ENCODE measurements at regions not wholly inside any gene's neighbourhood (a gene's known extent, or its start where the extent isn't known, plus 50 kb on each side); places are given as distances from the start of the nearest gene placed in this dataset.
"Not testable (repeated sequence)": the region's sequence is repeated elsewhere in the genome, so short reads cannot be mapped to it uniquely, and the experiment has no call there.

DNA sequence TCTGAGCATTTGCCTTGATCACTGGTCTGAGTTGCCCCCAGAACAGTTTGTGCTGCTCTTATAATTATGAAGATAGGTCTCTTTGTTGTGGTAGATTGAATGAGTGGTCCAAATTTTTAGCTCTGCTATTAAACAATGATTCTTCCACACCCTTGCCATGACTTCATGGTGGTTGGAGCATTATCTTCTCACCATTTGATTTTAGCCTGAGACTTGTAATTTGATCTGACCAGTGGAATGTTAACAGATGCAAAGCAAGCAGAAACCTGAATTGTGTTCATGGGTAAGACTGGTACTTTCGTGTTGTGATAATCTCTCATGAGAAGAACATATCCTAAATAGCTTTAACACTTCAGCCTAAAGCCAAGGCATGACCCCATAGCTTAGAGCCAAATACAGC is 139.1 kb downstream of the TFPI2 start:
- DNase-seq (ENCODE audit: extremely low read depth in 1 of 11, low read depth in 9 of 11, low spot score in 4 of 11) = no peak

DNA sequence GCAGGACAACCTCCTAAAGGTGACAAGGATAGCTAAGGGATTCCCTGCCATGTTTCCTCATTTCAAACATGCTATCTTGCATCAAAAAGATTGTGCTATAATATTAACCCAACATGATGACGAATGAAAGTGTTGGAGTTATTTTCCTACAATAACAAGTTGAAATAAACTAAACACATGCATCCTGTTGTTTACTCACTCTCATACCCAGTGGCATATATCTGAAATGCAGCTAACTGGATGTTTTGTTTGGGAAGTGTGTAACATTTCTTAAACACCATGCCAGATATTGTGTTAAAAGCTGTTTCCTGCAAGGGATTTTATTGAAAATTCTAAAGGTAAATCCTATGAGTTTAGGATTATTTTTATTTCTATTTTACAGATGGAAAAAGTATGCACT is 139.6 kb downstream of the TFPI2 start:
- DNase-seq (ENCODE audit: extremely low read depth in 1 of 11, low read depth in 9 of 11, low spot score in 4 of 11) = no peak

DNA sequence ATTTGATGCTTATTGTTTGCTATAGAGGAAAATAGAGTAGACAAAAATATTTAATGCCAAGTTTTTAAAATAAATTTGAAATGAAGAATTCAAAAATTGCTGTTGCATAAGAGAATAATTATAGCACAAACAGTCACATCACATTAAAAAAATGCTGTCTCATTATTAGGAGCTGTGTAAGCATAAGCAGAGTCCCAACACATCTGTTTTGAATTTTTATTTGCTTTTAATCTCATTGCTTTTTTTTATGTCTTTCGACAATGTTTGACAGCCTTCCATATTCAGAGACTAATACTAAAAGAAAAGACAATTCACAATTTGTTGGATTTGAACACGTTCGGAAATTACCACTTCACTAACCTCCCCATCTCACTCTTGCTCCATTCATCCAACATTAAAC is 143.5 kb downstream of the TFPI2 start:
- DNase-seq (ENCODE audit: extremely low read depth in 1 of 11, low read depth in 9 of 11, low spot score in 4 of 11) = no peak

DNA sequence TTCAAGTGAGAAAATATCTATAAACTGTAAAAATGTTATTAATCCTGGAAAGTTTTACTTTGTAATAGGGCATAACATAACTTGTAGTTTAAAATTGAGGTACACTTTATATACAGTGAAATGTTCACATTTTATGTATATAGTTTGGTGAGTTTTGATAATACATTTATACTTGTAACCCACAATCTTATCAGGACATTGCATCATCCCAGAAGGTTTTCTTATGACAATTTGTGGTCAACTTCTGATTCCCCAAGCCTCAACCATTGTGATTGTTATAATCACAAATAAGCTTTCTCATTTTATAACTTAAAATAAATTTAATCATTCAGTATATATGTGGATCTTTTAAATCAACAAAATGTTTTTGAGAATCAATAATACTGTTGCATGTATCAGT is 151.1 kb downstream of the TFPI2 start:
- DNase-seq (ENCODE audit: extremely low read depth in 1 of 11, low read depth in 9 of 11, low spot score in 4 of 11) = no peak

DNA sequence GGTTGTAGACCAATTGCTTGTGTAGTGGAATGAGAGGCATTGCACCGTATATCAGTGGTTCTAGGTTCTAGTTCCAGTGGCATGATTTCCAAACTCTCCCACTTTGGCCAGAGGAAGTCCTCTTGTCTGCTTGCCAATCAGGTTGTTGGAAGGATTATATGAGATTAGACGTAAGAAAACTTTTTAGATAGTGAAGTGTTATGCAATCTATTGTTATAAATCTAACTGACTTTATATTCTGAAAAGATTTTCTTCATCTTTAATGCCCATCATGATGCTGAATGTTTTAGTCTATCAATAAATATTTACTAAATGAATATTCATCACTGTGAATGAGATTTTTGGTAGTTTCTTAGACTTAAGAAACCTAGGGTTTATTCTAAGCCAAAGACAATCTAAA is 152.6 kb downstream of the TFPI2 start:
- no peak for DNase-seq (ENCODE audit: extremely low read depth in 1 of 11, low read depth in 9 of 11, low spot score in 4 of 11)

DNA sequence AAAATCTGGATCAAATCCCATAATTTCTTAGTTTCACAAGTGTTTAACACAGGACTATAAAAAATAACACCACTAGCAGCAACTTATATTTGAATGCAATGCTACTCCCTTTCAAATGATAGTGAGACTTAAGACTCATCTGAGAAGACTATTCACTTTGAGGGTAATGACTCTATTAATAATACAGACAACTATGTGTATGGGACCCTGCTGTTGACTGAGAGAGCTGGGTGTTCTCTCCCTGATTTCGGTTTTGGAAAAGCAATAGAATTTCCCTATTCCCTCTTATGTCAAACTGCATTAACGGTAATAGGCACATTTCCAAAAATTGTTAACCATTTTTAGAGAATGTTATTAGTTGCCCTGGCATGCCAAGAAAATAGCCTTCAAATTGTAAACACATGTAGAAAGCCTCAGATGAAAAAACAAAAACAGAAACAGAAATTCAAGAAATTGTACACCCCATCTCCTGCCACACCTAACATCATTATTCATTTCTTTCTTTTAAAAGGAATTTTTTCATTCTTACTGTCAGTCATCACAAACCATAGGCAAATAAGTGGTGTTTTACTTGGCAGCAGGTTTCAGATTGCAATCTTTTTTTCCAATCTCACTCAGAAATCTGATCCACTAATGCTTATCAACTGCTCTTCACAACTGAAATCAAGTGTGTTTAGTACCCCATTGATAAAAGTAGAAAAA is 153.7 kb downstream of the TFPI2 start:
- DNase-seq (ENCODE audit: extremely low read depth in 1 of 11, low read depth in 9 of 11, low spot score in 4 of 11) = no peak

DNA sequence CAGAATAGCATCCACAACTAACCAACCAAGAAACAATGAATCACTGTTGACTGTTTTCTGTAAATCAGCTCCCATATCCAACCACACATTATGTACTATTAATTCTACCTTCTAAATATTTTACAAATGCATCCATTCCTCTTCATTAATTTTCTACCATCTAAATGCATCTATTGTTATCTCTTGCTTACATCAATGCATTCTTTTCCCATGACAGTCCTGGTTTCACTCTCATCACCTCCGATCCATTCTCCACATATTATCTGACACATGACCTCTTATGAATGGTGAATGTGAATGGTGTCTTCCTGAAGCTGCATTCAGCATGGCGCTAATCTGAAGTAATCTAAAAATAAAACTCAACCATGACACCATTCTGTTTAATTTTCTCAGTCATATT is 153.8 kb upstream of the CALCR start:
- no peak for DNase-seq (ENCODE audit: extremely low read depth in 1 of 11, low read depth in 9 of 11, low spot score in 4 of 11)

DNA sequence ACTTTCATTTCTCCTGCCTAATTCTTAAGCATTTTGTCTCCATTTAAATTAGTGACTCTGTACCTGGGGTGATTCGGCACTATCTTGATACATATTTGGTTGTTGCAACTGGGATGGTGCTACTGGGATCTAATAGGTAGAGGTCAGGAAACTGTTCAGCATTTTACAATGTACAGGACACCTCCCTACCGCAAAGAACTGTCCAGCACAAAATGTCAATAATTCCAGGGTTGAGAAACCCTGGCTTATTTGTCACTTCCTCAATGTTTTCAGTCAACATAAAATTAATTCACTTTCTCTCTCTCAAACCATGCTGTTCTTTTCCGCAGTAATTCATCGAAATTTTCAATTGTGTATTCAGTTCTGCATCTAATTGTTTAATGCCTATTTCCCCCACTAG is 151.4 kb upstream of the CALCR start:
- DNase-seq (ENCODE audit: extremely low read depth in 1 of 11, low read depth in 9 of 11, low spot score in 4 of 11) = no peak

DNA sequence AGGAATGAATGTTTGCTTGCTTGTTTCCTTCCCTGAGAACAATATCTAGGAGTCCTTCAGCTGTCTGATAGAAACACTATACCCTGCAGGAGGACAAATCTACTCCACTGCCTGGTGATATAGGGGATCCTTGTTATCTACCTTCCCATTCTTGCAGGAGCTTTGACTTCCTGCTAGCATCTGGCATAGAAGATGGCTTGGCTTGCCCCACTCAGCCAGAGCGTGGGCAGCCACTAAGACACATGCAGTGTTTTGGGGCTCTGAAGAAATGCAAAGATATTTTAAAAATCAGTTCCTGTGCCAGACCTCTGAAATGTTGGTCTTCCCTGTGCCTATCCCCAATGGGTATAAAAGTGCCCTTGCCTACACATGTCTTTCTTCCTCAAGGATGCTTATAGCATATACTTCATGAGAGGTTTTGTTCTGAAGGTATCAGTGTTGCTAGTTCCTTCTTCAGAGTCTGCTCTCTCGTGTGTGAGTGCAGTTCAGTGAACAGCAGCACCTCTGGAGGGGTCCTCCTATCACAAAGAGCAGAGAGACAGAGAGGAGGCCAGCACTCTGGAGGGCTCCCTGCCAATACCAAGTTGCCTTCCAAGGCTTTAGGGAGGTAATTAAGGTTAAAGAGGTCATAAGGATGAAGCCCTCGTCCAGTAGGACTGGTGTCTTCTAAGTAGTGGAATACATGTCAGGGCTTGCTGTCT is 149.1 kb upstream of the CALCR start:
- DNase-seq (ENCODE audit: extremely low read depth in 1 of 11, low read depth in 9 of 11, low spot score in 4 of 11) = no peak

DNA sequence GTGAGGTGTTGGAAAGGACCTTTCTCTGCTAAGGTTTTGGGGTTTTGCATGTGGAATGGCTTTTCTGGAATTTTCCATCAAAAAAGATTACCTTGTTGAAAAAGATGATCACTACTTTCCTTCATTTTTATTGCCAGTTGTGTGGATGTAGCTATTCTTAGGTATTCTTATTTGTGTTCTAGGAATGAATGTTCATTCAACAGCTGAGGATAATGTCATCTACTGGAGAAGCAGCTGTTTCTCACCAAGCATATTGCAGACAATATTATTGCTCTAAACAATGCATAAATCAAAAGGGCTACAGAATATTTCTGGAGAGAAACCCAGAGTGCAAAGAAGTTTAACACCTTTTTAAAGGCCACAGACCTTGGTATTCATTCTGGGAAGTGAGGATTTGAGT is 145.6 kb upstream of the CALCR start:
- no peak for DNase-seq (ENCODE audit: extremely low read depth in 1 of 11, low read depth in 9 of 11, low spot score in 4 of 11)

DNA sequence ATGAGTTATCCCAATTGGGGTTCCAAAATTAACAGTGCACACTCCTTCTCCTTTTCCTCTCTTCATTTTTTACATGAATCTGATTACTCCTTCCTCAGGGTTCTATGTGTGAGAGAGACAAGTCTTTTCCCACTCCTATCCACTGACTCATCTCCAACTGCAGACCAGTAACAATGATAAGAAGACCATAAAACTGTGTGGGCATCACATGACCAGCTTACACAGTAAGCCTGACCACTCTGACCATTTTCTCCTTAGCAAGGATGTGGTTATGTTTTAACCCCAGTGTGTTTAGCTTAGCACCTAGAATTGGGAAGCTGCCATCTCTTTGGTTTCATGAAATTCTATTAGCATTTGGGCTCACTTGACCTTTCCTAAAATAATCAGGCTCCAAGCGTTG is 145.0 kb upstream of the CALCR start:
- DNase-seq (ENCODE audit: extremely low read depth in 1 of 11, low read depth in 9 of 11, low spot score in 4 of 11) = no peak

DNA sequence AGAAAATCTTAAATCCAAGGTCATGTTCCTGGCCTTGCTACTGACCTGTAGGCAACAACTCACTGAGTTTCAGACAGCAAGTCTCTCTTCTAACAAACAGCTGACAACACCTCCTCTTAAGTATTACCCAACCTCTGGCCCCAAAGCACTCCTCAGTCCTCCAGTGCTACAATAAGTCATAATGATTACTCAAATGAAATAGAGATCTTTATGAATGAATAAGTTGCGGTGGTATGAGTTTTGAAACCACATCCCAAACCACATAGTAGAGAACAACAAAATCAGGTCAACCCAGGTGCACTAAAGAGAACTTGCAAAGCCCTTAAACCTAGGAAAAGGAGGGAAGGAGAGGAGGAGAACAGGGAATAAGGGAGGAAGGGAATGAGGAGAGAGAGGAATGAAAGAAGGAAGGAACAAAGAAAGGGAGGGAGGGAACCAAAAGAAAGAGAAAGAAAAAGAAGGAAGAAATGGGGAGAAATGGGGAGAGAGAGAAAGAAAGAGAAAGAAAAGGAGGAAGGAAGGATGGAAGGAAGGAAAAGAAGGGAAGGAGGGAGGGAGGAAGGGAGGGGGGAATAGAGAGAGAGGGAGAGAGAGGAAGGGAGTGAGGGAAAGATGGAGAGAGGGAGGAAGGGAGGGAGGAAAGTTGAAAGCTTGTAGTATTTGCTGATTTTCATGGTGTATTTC is 142.8 kb upstream of the CALCR start:
- no peak for DNase-seq (ENCODE audit: extremely low read depth in 1 of 11, low read depth in 9 of 11, low spot score in 4 of 11)

DNA sequence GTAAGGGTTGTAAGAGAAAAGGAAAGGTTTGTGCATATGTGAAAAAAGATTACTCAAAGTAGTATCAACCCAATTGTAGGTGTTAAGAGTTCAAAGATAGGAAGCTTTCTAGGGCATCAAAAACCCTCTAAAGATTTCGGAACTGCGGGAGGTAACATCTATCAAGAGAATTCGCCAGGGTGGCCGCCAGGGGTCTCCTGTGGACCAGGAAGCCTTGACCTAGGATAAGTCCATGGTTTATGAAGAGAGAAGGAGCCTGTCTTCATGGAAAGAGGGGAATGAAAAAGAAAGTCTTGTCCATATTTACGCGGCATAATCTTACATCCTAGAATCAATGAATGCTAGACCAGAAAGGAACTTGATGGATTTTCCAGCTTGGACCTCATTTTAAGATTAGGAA is 140.7 kb upstream of the CALCR start:
- peak in 9 of 11 donors; percentile 3 to 21 (median 11) for DNase-seq (ENCODE audit: extremely low read depth in 1 of 11, low read depth in 9 of 11, low spot score in 4 of 11)

DNA sequence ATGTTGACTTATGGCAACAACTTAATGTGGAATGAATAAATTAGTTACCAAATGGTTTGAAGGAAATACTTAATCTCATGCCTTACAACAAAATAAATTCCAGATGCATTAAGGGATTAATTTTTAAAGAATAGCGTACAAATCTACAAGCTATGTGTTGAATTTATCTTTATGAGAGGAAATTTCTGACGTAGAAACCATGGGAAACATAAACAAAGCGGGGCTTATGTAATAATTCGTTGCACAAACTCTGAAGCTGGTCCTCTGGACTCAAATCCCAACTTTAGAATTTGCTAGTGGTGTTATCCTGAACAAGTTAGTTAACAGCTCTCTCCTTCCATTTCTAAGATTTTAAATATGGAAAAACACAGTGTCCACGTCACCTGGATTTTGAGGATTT is 137.4 kb upstream of the CALCR start:
- no peak for DNase-seq (ENCODE audit: extremely low read depth in 1 of 11, low read depth in 9 of 11, low spot score in 4 of 11)

DNA sequence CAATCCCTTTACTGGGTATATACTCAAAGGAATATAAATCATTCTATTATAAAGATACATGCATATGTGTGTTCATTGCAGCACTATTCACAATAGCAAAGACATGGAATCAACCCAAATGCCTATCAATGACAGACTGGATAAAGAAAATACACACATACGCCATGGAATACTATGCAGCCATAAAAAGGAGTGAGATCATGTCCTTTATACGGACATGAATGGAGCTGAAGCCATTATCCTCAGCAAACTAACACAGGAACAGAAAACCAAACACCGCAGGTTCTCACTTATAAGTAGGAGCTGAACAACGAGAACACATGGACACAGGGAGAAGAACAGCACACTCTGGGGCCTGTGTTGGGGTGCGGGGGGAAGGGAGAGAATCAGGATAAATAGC is 133.7 kb upstream of the CALCR start:
- DNase-seq (ENCODE audit: extremely low read depth in 1 of 11, low read depth in 9 of 11, low spot score in 4 of 11) = not testable (repeated sequence)

DNA sequence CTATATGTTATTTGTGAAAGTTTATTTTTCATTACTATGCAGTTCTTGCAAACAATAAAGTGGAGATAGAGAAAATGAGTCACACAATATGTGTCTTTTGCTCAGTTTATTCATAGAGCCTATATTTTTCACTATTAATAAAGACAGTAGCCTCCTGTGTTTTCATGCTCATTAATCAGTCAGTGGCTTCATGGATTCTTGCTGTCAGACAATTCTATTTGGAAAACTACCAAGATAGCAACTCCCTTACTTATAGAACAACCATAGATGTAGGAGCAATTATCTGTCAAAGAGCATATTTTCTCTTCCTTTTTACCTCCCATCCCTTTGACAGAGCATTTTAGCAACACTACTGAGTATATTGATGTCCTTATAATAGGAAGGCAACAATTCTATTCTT is 132.7 kb upstream of the CALCR start:
- no peak for DNase-seq (ENCODE audit: extremely low read depth in 1 of 11, low read depth in 9 of 11, low spot score in 4 of 11)

DNA sequence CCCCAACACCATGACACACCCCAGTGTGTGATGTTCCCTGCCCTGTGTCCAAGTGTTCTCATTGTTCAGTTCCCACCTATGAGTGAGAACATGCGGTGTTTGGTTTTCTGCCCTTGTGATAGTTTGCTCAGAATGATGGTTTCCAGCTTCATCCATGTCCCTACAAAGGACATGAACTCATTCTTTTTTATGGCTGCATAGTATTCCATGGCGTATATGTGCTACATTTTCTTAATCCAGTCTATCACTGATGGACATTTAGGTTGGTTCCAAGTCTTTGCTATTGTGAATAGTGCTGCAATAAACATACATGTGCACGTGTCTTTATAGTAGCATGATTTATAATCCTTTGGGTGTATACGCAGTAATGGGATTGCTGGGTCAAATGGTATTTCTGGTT is 131.6 kb upstream of the CALCR start:
- DNase-seq (ENCODE audit: extremely low read depth in 1 of 11, low read depth in 9 of 11, low spot score in 4 of 11) = not testable (repeated sequence)

DNA sequence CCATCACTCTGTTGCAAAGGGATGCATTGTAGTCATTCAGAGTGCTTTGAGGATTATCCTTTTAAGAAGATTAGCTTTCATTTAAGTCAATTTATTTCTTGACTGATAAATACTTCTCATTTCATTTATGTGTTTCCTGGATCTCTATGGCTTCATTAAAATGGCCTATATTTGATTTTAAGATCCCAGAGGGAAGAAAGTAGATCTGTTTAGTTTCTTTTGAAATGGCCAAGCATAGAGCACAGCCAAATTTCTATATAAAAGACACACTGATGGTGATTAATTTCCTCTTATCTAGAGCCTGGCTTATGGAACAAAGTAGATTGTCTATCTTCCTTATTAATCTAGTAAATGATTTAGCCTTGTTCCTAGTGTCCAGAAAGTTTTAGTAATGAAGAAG is 129.7 kb upstream of the CALCR start:
- no peak for DNase-seq (ENCODE audit: extremely low read depth in 1 of 11, low read depth in 9 of 11, low spot score in 4 of 11)

DNA sequence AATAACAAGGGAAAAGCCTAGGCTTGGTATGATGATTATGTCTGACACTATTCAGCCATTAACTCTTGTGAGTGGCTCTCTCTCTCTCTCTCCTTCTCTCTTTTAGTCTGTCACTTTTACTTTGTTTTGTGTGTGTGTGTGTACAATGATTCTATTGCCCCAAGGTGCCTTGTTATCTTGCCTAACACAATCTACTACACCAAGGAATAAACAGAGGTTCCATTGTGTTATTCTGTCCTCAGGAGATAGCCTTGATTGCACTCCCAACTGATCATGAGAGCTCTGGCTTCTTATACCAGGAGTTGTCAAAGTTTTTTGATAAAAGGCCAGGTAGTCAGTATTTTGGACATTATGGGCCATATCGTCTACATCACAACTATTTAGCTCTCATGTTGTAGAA is 123.4 kb upstream of the CALCR start:
- no peak for DNase-seq (ENCODE audit: extremely low read depth in 1 of 11, low read depth in 9 of 11, low spot score in 4 of 11)

DNA sequence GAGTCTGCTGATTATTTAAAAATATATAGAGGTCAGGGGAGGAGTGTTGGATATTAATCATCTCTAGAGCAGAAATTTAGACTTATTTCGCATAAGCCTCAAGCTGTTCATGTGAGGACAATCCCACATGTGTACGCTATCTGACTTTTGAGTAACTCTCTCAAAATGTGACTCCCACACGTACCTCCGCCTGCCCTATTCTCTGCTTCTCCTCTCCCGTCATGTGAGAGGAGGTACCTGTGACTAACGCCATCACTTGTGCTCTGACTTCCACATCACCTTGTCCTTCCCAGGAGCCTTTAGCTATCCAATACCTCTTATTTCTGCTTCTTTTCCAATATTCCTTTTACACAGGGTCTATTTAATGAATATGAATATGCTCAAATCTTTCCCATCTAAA is 119.3 kb upstream of the CALCR start:
- DNase-seq (ENCODE audit: extremely low read depth in 1 of 11, low read depth in 9 of 11, low spot score in 4 of 11) = no peak

DNA sequence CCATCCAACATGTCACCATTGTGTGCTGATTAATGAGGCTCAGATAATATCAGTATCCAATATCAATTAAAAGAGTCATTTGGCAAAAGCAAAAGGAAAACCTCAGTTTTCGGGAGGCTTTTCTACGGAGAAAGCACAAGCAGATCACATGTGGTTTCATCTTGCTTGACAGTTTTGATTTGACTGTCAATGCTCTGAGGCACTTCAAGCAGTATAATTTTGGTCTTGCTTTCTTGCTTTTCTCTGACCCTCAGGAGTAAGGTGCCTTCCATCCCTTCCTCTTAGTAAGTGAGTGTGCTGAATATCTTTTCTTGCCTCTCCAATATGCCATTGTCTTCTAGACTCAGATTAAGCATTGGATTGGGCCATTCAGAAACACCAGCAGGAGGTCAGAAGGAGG is 115.5 kb upstream of the CALCR start:
- DNase-seq (ENCODE audit: extremely low read depth in 1 of 11, low read depth in 9 of 11, low spot score in 4 of 11) = no peak

All from renal cortex interstitium (tissue), 11 donors.